GM20000 (cell line): ENCODE measurements at regions not wholly inside any gene's neighbourhood (a gene's known extent, or its start where the extent isn't known, plus 50 kb on each side); places are given as distances from the start of the nearest gene placed in this dataset.

Experiments used
- DNase-seq: peaks from one replicate; pipeline ENCODE4 v3.0.0; 2012; ENCODE audit warnings: low spot score
- TF ChIP-seq, protein P1 (sequence below): IDR thresholded peaks from 2 replicates; pipeline ENCODE4 v1.5.1; 2012; ENCODE audit warnings: mild to moderate bottlenecking, control low read depth; ENCODE audit errors: extremely low read depth, missing control alignments

DNA sequence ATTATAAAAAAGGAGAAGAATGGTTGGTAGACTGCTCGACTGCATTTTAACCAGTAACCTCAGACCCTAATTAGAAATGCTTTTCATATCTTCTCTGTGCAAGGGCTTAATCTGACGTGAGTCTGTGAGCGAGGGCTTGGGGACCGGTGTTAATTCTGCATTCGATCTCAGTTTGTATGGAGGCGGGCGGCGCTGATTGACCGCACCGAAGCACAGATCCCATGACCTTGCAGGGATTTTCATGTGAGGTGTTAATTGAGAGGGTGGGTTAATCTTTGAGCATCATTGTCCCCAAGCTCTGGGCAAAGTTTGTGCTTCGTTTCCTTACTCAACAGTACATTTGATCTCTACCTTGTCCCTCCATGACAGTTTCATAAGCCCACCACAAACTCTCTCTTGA lies 250.9 kb downstream of the NR2F2 start:
- no peak for DNase-seq
- TF ChIP-seq, protein P1, sequence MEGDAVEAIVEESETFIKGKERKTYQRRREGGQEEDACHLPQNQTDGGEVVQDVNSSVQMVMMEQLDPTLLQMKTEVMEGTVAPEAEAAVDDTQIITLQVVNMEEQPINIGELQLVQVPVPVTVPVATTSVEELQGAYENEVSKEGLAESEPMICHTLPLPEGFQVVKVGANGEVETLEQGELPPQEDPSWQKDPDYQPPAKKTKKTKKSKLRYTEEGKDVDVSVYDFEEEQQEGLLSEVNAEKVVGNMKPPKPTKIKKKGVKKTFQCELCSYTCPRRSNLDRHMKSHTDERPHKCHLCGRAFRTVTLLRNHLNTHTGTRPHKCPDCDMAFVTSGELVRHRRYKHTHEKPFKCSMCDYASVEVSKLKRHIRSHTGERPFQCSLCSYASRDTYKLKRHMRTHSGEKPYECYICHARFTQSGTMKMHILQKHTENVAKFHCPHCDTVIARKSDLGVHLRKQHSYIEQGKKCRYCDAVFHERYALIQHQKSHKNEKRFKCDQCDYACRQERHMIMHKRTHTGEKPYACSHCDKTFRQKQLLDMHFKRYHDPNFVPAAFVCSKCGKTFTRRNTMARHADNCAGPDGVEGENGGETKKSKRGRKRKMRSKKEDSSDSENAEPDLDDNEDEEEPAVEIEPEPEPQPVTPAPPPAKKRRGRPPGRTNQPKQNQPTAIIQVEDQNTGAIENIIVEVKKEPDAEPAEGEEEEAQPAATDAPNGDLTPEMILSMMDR, result no peak

DNA sequence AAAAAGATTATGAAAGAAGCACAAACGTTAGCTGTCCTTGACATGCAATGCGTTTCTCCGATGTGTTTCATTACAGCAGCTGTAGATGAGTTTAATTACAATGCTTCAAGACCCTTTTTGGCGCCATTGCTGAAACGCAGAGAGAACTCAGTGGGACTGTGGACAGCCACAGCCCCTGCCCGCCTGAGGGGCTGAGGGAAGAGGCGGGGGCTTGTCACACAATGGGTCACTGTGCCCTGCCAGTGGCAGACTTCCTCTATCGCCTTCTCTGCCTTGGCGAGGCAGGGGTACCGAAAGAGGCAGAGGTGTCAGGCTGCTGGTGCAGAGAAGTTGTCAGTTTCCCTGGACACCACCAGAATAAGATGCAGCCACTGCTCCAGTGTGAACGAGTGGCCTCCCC lies 252.0 kb downstream of the NR2F2 start:
- no peak for DNase-seq
- TF ChIP-seq, protein P1, result no peak

DNA sequence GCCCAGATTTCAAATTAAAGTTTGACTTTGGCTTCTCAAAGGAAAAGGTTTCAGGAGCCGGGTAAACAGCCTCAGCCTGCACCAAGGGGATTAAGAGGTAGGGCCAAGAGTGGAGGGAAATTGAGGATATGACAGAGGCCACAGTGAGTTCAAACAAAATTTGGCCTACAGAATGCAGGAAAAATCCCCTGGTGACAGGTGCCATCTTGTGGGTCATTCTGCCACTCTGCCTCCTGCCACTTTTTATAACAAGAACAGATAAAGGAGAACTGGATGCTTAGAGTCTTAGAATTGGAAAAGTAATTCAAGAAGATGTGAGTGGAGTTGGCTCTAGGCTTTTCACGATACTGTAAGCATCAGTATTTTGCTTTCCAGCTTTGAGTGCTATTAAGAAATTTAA lies 253.2 kb downstream of the NR2F2 start:
- TF ChIP-seq, protein P1, result no peak
- no peak for DNase-seq

DNA sequence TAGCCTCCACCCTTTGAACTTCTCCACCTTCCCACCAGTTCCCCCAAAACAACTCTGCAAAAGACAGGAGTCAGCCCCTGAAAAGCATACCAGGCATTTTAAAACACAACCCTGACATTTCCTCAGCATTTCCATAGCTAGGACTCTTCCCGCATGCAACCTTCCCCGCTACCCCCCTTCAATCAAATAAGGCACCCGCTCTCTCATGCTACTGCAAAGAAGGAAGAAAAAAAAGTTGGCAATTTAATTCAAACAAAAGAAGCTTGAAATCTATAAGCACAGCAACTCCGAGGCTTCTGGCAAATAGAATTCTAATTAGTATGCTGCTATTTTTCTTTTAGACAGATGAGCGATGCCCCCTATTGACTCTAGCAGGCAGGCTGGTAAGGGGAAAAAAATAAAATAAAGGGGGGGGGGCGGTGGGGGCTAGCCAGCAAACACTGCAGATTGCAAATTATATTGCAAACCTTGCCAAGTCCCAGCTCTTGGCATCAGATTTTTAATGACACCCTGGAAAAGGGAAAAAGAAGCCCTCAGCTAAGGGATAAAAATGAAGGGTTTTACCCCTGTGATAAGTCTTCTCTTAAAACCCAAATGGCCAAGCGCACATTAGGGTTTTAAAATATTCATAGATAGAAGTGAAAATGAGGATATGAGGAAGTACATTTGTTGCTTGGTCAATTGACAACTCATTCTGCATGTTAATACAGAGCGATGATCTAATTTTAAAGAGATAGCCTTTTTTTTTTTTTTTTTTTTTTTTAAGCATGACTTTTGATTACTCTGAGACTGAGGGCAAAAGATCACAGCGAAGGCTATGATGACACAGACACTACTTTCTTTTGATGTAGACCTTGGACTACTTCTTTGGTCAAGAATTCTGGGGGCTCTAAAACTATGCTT lies 255.2 kb downstream of the NR2F2 start:
- no peak for DNase-seq
- TF ChIP-seq, protein P1, result no peak

DNA sequence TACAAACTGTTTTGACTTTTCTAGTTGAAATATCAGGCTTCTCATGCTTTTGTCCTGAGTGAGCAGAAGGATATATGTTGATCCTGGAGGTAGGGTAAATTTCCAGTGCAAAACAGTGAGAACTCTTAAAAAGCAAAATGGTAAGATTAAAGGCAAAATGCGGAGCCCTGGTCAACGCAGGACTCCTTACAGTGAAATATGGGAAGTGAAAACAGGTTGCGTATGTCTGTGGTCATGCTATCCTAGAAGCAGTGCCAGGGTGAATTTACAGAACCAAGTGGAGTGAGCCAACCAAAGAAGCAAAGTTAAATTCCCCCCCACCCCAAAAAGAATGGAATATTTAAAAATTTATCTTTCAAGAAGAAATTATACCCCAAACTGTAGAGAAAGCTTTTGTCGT lies 256.4 kb downstream of the NR2F2 start:
- DNase-seq, result no peak

DNA sequence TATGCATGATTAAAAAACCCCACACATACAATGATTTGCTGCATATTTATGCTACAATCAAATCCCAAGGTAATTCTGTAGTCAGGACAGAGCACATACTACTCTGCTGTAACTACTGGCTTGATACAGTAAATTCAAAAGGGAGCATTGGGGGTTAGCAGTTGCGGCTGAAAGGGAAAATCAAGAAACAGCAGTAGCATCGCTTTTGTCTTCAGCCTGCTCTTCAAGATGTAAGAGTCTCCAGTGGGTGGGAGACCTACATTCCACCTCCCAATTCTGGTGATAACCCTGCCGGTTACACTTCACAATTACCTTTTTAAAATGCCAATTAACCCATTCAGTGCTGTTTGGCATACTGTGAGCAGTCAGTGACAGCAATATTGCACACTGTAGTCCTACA lies 259.4 kb downstream of the NR2F2 start:
- no peak for DNase-seq
- TF ChIP-seq, protein P1, result no peak

More for the DNA sequence above, 256.4 kb downstream of the NR2F2 start:
- TF ChIP-seq, protein P1, result no peak

DNA sequence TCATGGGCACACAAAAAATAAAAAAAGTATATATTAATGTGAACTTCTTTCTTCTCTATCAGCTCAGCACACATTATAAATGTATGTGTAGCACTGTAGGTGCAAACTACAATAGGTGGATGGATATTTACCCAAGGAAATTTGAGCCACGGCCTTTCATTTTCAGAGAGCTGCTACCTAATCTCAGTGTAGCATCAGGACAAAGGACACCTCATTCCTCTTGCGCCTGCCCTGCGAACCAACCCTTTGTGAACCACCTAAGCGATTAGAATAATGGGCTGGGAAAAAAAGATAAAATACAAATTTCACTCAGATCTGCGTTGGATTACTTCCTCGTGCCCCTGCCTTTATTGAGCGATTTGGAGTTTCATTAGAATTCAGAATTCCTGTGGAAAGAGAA lies 263.2 kb downstream of the NR2F2 start:
- no peak for DNase-seq
- TF ChIP-seq, protein P1, result no peak
